HG03196 (cell line): ENCODE measurements at regions not wholly inside any gene's neighbourhood (a gene's known extent, or its start where the extent isn't known, plus 50 kb on each side); places are given as distances from the start of the nearest gene placed in this dataset.

Experiments used
- ATAC-seq: cut with Tn5 transposase; IDR thresholded peaks from one replicate; pipeline ENCODE4 v1.9.1; 2021; ENCODE audit not compliant: unreplicated experiment

DNA sequence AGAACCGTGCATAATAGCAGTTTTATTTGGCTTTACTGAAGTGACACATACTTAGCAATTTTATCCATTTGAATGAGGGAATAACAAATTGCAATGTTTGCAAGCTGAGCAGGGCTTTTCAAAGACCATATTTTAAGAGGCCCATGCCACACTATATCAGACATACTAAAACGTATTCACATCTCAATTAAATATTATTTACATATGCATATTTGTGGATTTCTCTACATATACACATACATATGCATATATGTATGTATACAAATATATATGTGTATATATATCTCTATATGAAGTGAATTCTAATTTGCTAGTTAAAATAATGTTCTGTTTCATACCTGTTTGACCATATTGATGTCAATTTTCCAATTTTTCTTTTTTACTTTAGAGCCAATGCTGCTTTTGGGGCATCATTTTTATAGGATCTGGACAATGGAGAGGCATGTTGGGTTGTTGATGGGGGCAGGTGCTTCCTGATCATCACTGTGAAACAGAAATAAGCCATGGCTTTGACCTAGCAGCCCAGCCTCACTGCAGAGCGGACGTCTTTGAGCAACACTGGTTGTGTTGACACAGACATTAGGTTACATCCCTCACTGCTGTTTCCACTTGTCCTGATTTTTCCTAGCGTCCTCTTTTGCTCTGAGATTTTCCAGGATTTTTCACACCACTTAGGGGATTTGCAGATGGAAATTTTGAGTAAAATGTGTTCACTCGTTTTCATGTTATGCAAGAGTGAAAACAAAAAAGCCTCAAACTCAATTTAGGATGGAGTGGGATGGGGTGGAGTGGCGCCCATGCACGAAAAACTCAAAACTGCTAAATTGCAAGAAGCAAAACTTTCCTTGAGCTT, 56.9 kb downstream of the RDH14 start:
- no peak for ATAC-seq

DNA sequence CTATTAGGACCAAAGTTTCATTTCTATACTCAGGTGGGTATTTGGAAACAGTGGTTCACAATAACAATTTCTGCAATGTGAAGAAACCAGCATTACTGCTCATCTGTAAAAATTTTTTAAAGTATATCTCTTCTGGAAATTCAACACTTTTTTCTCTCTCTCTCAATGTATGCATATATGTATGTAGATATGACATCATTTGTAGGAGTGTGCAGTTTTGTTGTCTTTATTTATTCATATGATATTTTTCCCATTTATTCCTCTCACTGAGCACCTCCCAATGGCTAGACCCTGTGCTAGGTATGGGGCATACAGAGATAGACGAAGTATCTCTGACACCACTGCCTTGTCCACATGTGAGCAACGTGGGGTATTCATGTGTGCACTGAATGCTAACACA, 58.3 kb downstream of the RDH14 start:
- no peak for ATAC-seq

GRCh38 chr2:18501729-18502128, 58.7 kb downstream of the RDH14 start:
- no peak for ATAC-seq

- ATAC-seq: no peak
Observed at GRCh38 chr2:18501156-18501555, 59.3 kb downstream of the RDH14 start.

GRCh38 chr2:18500333-18500732, 60.1 kb downstream of the RDH14 start:
- no peak for ATAC-seq

DNA sequence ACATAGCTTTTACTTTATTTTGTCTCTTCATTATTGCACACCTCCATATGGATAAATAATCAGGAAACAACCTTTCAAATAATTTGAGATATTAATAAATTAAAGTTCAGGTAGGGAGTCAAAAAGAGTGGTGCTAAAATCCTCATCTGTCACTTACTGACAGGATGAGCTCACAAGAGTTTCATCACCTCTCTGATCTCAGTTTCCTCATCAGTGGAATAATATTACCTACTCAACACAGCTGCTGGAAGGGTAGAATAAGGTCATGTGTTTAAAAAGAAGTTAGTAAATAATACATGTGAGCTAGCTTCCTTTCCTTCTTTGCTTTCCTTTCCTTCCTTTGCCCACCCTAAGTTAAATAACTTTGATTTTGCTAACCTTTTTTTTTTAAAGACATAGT, 61.9 kb downstream of the RDH14 start:
- ATAC-seq: no peak

- no peak for ATAC-seq
Observed at GRCh38 chr2:18496516-18496915, 63.9 kb downstream of the RDH14 start.

- ATAC-seq: no peak
Observed at GRCh38 chr2:18495058-18495457, 65.4 kb downstream of the RDH14 start.

DNA sequence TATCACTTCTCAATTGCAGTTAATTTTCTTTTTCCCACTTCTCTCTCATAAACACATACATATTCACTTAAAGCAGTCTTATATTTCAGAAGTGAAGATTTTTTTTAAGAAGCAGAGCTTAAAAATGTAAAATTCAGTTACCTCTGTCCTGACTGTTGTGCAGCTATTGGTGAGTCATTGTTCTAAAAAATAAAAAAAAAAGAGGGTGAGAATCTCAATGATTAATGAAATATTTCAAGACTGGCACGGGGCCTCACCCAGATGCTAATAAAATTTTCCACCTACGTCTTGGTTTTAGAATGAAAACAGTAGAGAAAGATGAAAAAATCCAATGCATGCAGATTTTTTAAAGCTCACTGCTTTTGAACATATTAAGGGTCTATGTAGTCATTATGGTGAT, 67.7 kb downstream of the RDH14 start:
- ATAC-seq: no peak

DNA sequence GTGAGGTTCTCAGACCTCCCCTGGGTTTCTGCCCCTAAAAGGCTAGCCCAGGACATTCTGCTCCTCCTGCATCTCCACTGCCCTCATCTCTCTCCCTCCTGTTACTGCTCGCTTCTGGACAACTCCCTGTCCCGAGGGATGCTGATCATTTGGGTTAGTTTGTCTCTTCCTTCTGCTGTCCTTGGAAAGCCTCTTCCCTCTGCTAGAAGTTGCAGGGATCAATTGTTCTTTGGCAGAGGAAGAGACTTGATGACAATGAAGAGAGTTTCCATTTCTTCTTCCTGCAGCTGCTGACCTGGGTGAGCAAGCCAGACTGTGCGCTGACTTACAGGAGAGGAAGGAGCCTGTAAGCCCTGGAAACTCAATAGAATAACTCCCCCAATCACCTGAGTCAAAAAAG, 68.9 kb downstream of the RDH14 start:
- no peak for ATAC-seq

DNA sequence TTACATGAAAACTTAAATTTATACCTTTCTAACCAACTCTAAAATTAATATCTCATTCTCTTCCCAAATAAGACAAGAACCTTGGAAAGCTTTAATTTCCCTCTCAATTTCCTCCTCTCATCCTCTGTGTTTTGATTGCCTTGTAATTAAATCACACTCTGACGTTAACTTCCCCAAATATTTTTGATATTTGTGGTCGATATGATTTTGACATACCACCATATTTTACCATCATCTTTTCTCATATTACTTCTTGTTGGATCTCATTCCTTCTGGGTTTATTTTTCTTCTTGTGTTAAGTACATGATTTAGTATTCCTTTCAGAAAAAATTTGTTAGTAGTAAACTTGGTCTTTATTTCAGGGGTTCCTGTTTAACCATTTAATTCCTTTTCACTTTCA, 69.6 kb downstream of the RDH14 start:
- no peak for ATAC-seq

GRCh38 chr2:18487106-18487913, 73.1 kb downstream of the RDH14 start:
- no peak for ATAC-seq

GRCh38 chr2:18484625-18485024, 75.8 kb downstream of the RDH14 start:
- ATAC-seq: no peak

GRCh38 chr2:18483896-18484295, 76.6 kb downstream of the RDH14 start:
- ATAC-seq: no peak

GRCh38 chr2:18482666-18483065, 77.8 kb downstream of the RDH14 start:
- no peak for ATAC-seq

DNA sequence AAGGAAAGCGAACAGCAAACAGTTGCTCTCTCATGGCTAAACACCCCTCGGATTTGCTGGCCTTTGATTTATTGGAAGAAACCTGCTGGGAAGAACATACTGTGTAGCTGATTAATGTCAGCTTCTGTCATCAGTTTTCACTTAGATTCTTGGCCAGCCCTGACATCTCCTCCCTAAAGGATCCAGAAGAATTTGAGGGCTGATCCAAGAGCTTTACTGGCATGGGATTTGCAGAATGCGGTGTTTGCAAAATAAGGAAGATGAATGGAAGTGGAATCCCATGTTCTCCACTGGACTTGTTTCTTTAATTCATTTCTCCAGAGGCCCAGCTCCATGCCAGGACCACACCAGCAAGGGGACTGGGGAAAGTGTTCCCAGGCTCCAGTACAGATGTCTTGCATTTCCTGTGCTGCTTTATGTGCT, 80.5 kb downstream of the RDH14 start:
- ATAC-seq: no peak

- no peak for ATAC-seq
Observed at GRCh38 chr2:18477293-18477692, 83.2 kb downstream of the RDH14 start.

DNA sequence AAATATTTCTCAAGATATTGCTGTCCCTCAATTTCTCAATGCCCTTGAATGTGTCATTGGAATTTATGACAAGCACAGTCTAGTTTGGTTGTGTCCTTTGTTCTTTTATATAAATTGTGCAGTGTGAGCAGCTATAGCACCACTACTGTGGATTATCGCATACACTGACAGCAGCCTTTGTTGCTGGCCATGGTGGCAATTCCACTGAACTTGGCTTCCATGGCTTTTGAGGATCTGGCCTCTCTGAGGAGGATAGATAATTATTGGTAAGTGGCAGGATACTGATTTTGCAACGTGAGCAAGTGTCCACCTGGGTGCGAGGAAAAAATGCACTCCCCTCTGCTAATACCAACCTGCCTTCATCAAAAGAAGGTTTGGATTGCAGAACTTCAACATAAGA, 84.0 kb downstream of the RDH14 start:
- no peak for ATAC-seq

- no peak for ATAC-seq
Observed at GRCh38 chr2:18475884-18476283, 84.6 kb downstream of the RDH14 start.

GRCh38 chr2:18474700-18475099, 85.8 kb downstream of the RDH14 start:
- no peak for ATAC-seq

DNA sequence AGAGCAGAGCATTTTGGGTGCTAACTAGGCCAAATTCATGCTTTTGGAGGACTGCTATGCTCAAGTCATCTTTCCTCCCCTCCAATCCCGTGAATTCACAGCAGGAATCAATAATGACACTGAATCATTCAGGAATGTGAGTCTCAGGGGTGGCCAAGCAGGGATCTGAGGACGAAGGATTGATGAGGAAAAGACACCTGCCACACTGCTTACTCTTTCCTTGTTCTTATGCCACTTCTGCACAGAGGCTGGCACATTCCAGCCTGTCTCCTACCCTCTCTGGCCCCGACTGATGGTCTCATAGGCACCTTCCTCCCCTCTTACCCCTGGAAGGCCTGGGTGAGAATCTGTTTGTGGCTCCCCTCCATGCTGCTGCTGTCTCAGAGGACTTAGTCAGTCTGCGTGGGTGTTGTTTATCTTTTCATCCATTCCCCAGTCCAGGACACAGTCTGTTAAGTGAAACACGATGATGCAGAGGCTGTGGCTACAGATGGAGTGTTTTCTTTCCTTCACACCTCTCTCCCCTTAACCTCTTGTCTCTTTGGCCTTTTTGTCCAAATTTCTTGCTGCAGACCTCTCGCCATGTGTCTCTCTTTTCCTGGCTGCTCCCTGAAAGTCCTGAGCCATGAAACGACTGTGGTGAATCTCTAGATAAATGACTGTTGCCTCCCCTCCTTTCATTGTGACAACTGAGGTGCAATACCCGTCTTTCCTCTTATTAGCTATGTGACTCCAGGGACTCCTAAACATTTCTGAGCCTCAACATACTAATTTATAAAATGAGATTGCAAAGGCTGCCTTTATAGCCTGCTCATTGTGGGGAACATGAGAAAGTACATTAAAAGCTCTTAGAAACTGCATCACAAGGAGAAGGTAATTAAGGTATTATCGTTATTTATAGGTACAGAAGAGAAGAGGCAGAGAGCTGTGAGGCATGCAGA, 86.9 kb downstream of the RDH14 start:
- ATAC-seq: no peak
